ENCODE measurements at regions not wholly inside any gene's neighbourhood (a gene's known extent, or its start where the extent isn't known, plus 50 kb on each side); places are given as distances from the start of the nearest gene placed in this dataset.

DNA sequence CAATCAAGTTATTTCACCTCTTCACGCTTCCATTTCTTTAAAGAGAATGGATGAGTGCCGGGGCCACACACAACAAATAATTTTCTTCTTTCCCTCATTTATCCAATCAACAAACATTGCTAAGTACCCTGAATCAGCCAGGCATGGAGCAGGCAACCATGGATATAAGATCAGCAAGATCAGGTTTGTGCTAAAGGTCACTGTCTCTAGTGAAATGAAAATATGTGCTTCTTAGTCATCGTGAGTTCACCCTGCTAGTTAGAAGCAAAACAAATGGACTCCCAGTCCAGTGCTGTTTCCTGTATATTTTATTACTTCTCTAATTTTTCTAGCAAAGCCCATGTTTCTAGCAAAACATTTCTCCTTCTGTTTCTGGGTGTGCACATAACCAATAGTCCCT, 629.2 kb downstream of the BNC2 start:
- TF ChIP-seq HDGF (IDR thresholded peaks at IDR 0.05; ENCODE audit: borderline replicate concordance) (no peak), PKNOX1 (IDR thresholded peaks at IDR 0.05) (no peak), FOXA1 (IDR thresholded peaks at IDR 0.05) (no peak), SUZ12 (IDR thresholded peaks at IDR 0.05) (no peak), LEF1 (IDR thresholded peaks at IDR 0.05; ENCODE audit: borderline replicate concordance) (no peak), CTBP1 (IDR thresholded peaks at IDR 0.05; ENCODE audit: borderline replicate concordance) (no peak), SP1 (IDR thresholded peaks at IDR 0.05) (no peak), FOXM1 (IDR thresholded peaks at IDR 0.05; ENCODE audit: borderline replicate concordance) (no peak), ARNT (IDR thresholded peaks at IDR 0.05) (no peak), BHLHE40 (IDR thresholded peaks at IDR 0.05; ENCODE audit: borderline replicate concordance) (no peak), ELF4 (IDR thresholded peaks at IDR 0.05) (no peak), L3MBTL2 (conservative IDR thresholded peaks at IDR 0.05) (no peak), TARDBP (IDR thresholded peaks at IDR 0.05) (no peak)
